H9 (cell line): ENCODE measurements at regions not wholly inside any gene's neighbourhood (a gene's known extent, or its start where the extent isn't known, plus 50 kb on each side); places are given as distances from the start of the nearest gene placed in this dataset.

Source experiments
- DNase-seq: peaks from one replicate; pipeline ENCODE4 v3.0.0-alpha.2; 2017
- H2AFZ ChIP-seq: one replicate; pipeline ENCODE4 v1.6.1; 2013; ENCODE audit warnings: mild to moderate bottlenecking, low read length, control low read depth, moderate library complexity
- H2AK5ac ChIP-seq: 2 replicates; pipeline ENCODE4 v1.6.1; 2013; ENCODE audit warnings: low read length, control low read depth, mixed read lengths; ENCODE audit not compliant: insufficient read length
- H2BK120ac ChIP-seq: one replicate; pipeline ENCODE4 v1.6.1; 2013; ENCODE audit warnings: low read depth, mild to moderate bottlenecking, low read length, control low read depth, inconsistent platforms; ENCODE audit not compliant: poor library complexity, severe bottlenecking
- H2BK12ac ChIP-seq: 2 replicates; pipeline ENCODE4 v1.6.1; 2013; ENCODE audit warnings: low read length, control low read depth, mixed read lengths, low read depth; ENCODE audit not compliant: insufficient read length
- H2BK15ac ChIP-seq: 2 replicates; pipeline ENCODE4 v1.6.1; 2013; ENCODE audit warnings: low read depth, low read length, control low read depth
- H2BK20ac ChIP-seq: one replicate; pipeline ENCODE4 v1.6.1; 2013; ENCODE audit warnings: low read depth, mild to moderate bottlenecking, low read length, control low read depth, inconsistent platforms; ENCODE audit not compliant: poor library complexity, severe bottlenecking
- H2BK5ac ChIP-seq: 2 replicates; pipeline ENCODE4 v1.6.1; 2013; ENCODE audit warnings: low read length, control low read depth, mixed read lengths; ENCODE audit not compliant: insufficient read length
- H3K14ac ChIP-seq: 2 replicates; pipeline ENCODE4 v1.6.1; 2013; ENCODE audit warnings: low read length, control low read depth; ENCODE audit not compliant: insufficient read depth
- H3K18ac ChIP-seq: 2 replicates; pipeline ENCODE4 v1.6.1; 2013; ENCODE audit warnings: low read depth, mild to moderate bottlenecking, mixed read lengths, low read length, control low read depth; ENCODE audit not compliant: insufficient read length
- H3K23ac ChIP-seq: 2 replicates; pipeline ENCODE4 v1.6.1; 2013; ENCODE audit warnings: low read length, control low read depth, mixed read lengths, low read depth; ENCODE audit not compliant: insufficient read length
- H3K23me2 ChIP-seq: 2 replicates; pipeline ENCODE4 v1.6.1; 2013; ENCODE audit warnings: low read depth, mild to moderate bottlenecking, mixed read lengths, low read length, control low read depth; ENCODE audit not compliant: insufficient read length, poor library complexity, severe bottlenecking
- H3K27ac ChIP-seq: 2 replicates; pipeline ENCODE4 v1.5.1; 2013; ENCODE audit warnings: low read length, control low read depth, mixed read lengths, low read depth; ENCODE audit not compliant: insufficient read length
- H3K27me3 ChIP-seq: 2 replicates; pipeline ENCODE4 v1.6.1; 2013; ENCODE audit warnings: low read length, control low read depth, inconsistent platforms; ENCODE audit not compliant: insufficient read depth
- H3K4ac ChIP-seq: 2 replicates; pipeline ENCODE4 v1.6.1; 2013; ENCODE audit warnings: low read depth, mild to moderate bottlenecking, control low read depth, inconsistent platforms, low read length, moderate library complexity
- H3K4me1 ChIP-seq: 2 replicates; pipeline ENCODE4 v1.6.1; 2013; ENCODE audit warnings: low read length, control low read depth, inconsistent platforms; ENCODE audit not compliant: insufficient read depth
- H3K4me2 ChIP-seq: 2 replicates; pipeline ENCODE4 v1.6.1; 2013; ENCODE audit warnings: low read length, control low read depth, mixed read lengths; ENCODE audit not compliant: insufficient read length, insufficient read depth
- H3K56ac ChIP-seq: 2 replicates; pipeline ENCODE4 v1.6.1; 2013; ENCODE audit warnings: low read depth, mild to moderate bottlenecking, mixed read lengths, low read length, control low read depth; ENCODE audit not compliant: insufficient read length
- H3K79me1 ChIP-seq: 2 replicates; pipeline ENCODE4 v1.6.1; 2013; ENCODE audit warnings: low read depth, mild to moderate bottlenecking, moderate library complexity, low read length, control low read depth, inconsistent platforms; ENCODE audit not compliant: insufficient read depth, poor library complexity, severe bottlenecking
- H3K79me2 ChIP-seq: 2 replicates; pipeline ENCODE4 v1.6.1; 2013; ENCODE audit warnings: low read length, control low read depth, inconsistent platforms; ENCODE audit not compliant: insufficient read depth
- H3K9ac ChIP-seq: 2 replicates; pipeline ENCODE4 v1.6.1; 2013; ENCODE audit warnings: low read length, control low read depth, mixed read lengths; ENCODE audit not compliant: insufficient read length; ENCODE audit errors: extremely low read depth
- H3K9me3 ChIP-seq: one replicate; pipeline ENCODE4 v1.6.1; 2013; ENCODE audit warnings: low read depth, low read length, inconsistent platforms; ENCODE audit not compliant: control insufficient read depth
- H3T11ph ChIP-seq: one replicate; pipeline ENCODE4 v1.6.1; 2013; ENCODE audit warnings: mild to moderate bottlenecking, low read length, control low read depth, inconsistent platforms
- H4K20me1 ChIP-seq: one replicate; pipeline ENCODE4 v1.6.1; 2013; ENCODE audit not compliant: control insufficient read depth, insufficient read length, insufficient read depth
- H4K5ac ChIP-seq: 2 replicates; pipeline ENCODE4 v1.6.1; 2013; ENCODE audit warnings: low read depth, mild to moderate bottlenecking, mixed read lengths, low read length, control low read depth; ENCODE audit not compliant: insufficient read length
- H4K8ac ChIP-seq: replicated peaks from 2 replicates; pipeline ENCODE4 v1.6.1; 2013; ENCODE audit warnings: low read length, control low read depth, mixed read lengths, low read depth; ENCODE audit not compliant: insufficient read length
- H4K91ac ChIP-seq: 2 replicates; pipeline ENCODE4 v1.6.1; 2013; ENCODE audit warnings: low read depth, mild to moderate bottlenecking, moderate library complexity, mixed read lengths, low read length, control low read depth; ENCODE audit not compliant: insufficient read length
- H3K27ac Mint-ChIP-seq, 3 experiments: 2 replicates in 2 of 3; 3 replicates in 1 of 3; pipeline ENCODE4 v1.8.0; 2020 to 2021; ENCODE audit warnings: mixed read lengths in 3 of 3, mild to moderate bottlenecking in 1 of 3, moderate library complexity in 1 of 3
- H3K27me3 Mint-ChIP-seq: 2 replicates; pipeline ENCODE4 v1.8.0; 2021; ENCODE audit warnings: low read depth, mild to moderate bottlenecking, moderate library complexity, mixed read lengths
- H3K36me3 Mint-ChIP-seq, 3 experiments: 2 replicates in 2 of 3; 3 replicates in 1 of 3; pipeline ENCODE4 v1.8.0; 2020 to 2021; ENCODE audit warnings: low read depth in 3 of 3, mixed read lengths in 3 of 3; ENCODE audit not compliant: insufficient read depth in 1 of 3
- H3K4me1 Mint-ChIP-seq, 2 experiments: 2 replicates each; pipeline ENCODE4 v1.8.0; 2020; ENCODE audit warnings: mixed read lengths in 2 of 2
- H3K4me3 Mint-ChIP-seq, 2 experiments: 2 replicates in 1 of 2; 3 replicates in 1 of 2; pipeline ENCODE4 v1.8.0; 2020 to 2021; ENCODE audit warnings: mild to moderate bottlenecking in 2 of 2, mixed read lengths in 2 of 2, moderate library complexity in 1 of 2
- H3K9me3 Mint-ChIP-seq, 2 experiments: 2 replicates in 1 of 2; 3 replicates in 1 of 2; pipeline ENCODE4 v1.8.0; 2020; ENCODE audit warnings: mild to moderate bottlenecking in 2 of 2, mixed read lengths in 2 of 2, moderate library complexity in 1 of 2
- WGBS: extraction: QIAGEN DNeasy Blood & Tissue Kit; methylation state at CpG from one replicate; pipeline ENCODE4 v1.1.7; 2013; ENCODE audit warnings: missing lambda C conversion rate, low lambda C conversion rate, mixed read lengths; ENCODE audit not compliant: insufficient read length; ENCODE audit errors: extremely low coverage; 5-methylcytosine and 5-hydroxymethylcytosine counted together
- TF ChIP-seq, protein P1 (sequence below): fragments of 200-600 bp; sonication (generic); conservative IDR thresholded peaks from 3 replicates; pipeline ENCODE4 v1.8.0; 2021; ENCODE audit warnings: antibody characterized with exemption, mild to moderate bottlenecking

DNA sequence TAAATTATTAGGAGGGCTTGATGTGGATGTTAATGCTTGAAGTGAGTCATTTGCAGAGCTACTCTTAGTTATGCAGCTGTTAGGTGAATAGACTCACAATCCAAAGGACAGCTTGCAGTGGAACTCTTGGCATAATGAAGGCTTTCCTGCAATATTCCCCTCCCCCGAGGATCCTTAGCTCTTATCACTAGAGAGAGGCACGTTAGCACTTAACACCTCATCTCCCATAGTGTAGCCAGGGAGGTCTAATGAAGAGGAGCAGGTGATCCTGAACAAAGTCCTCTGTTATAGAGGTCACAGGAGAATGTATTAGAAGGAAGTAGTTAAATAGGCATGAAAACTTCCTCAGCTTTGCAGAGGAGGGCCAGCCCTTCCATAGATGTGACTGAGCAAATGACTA, 919.2 kb upstream of the FAT3 start:
- Histone ChIP-seq H4K8ac (no peak overlapping the region), H3K27me3 (no peaks in the 10 kb centered on the region), H3K9ac (no peak overlapping the region), H3K4me1 (no peaks in the 10 kb centered on the region), H3K14ac (no peak overlapping the region), H4K20me1 (no peaks in the 10 kb centered on the region), H2BK5ac (no peak overlapping the region), H3K23ac (no peak overlapping the region), H4K5ac (no peak overlapping the region), H2BK12ac (no peak overlapping the region), H2AK5ac (no peak overlapping the region), H3K18ac (no peak overlapping the region), H3T11ph (no peak overlapping the region), H2AFZ (no peak overlapping the region), H3K4ac (no peak overlapping the region), H2BK20ac (no peak overlapping the region), H3K79me2 (no peaks in the 10 kb centered on the region), H3K4me2 (no peak overlapping the region), H4K91ac (no peak overlapping the region), H3K27ac (no peak overlapping the region), H3K79me1 (no peaks in the 10 kb centered on the region), H2BK120ac (no peak overlapping the region), H3K56ac (no peak overlapping the region), H3K23me2 (no peaks in the 10 kb centered on the region), H3K9me3 (no peaks in the 10 kb centered on the region), H2BK15ac (no peak overlapping the region)
- H3K27me3 Mint-ChIP-seq = no peaks in the 10 kb centered on the region
- no peak overlapping the region for H3K4me3 Mint-ChIP-seq
- no peaks in the 10 kb centered on the region; a peak in 1 of 5 replicates for H3K9me3 Mint-ChIP-seq
- no CpG with 5 or more reads among the region's 2 CpGs for WGBS
- H3K4me1 Mint-ChIP-seq = peaks cover 3 to 6% of the 10 kb centered on the region in 2 experiments; a peak in 2 of 4 replicates
- H3K27ac Mint-ChIP-seq = no peak overlapping the region
- no peaks in the 10 kb centered on the region; a peak in 1 of 7 replicates for H3K36me3 Mint-ChIP-seq
- no peak for DNase-seq
- TF ChIP-seq, protein P1, sequence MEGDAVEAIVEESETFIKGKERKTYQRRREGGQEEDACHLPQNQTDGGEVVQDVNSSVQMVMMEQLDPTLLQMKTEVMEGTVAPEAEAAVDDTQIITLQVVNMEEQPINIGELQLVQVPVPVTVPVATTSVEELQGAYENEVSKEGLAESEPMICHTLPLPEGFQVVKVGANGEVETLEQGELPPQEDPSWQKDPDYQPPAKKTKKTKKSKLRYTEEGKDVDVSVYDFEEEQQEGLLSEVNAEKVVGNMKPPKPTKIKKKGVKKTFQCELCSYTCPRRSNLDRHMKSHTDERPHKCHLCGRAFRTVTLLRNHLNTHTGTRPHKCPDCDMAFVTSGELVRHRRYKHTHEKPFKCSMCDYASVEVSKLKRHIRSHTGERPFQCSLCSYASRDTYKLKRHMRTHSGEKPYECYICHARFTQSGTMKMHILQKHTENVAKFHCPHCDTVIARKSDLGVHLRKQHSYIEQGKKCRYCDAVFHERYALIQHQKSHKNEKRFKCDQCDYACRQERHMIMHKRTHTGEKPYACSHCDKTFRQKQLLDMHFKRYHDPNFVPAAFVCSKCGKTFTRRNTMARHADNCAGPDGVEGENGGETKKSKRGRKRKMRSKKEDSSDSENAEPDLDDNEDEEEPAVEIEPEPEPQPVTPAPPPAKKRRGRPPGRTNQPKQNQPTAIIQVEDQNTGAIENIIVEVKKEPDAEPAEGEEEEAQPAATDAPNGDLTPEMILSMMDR = no peak
